ENCODE measurements at regions not wholly inside any gene's neighbourhood (a gene's known extent, or its start where the extent isn't known, plus 50 kb on each side); places are given as distances from the start of the nearest gene placed in this dataset.

DNA sequence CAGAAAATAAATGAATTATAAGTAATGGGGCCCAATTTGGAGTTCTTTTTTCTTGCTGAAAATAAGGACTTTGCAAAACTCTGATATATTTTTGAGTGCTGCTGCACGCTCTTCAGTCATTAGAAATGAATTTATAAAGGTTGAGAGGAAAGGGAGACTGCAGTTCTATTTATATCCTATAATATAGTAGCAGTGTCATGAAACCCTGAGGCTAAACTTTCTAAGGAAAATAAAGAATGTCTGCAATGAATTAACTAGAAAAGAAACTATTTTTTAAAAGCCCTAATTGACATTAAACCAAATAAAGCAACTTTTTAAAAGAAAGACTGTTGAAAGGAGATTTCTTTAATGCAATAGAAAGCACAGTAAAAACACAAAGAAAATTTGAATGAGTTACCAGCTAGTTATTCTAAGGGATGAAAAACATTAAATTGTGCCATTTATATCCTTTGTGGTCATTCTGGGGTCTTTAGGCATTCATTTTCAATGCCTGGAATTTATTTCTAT is 1072.8 kb upstream of the TMEFF2 start:
- Histone ChIP-seq H3K36me3 (no peaks in the 10 kb centered on the region), H3K27me3 (replicated peaks; ENCODE audit: insufficient read depth) (no peaks in the 10 kb centered on the region), H3K9me3 (no peaks in the 10 kb centered on the region), H3K4me3 (no peak overlapping the region), H3K4me1 (ENCODE audit: control insufficient read depth in 1 of 2, low read depth in 2 of 2) (no peaks in the 10 kb centered on the region), H3K27ac (no peak overlapping the region)
- ATAC-seq (ENCODE audit: insufficient number of reproducible peaks, low FRiP score, low read depth): no peak
- TF ChIP-seq, protein P1, sequence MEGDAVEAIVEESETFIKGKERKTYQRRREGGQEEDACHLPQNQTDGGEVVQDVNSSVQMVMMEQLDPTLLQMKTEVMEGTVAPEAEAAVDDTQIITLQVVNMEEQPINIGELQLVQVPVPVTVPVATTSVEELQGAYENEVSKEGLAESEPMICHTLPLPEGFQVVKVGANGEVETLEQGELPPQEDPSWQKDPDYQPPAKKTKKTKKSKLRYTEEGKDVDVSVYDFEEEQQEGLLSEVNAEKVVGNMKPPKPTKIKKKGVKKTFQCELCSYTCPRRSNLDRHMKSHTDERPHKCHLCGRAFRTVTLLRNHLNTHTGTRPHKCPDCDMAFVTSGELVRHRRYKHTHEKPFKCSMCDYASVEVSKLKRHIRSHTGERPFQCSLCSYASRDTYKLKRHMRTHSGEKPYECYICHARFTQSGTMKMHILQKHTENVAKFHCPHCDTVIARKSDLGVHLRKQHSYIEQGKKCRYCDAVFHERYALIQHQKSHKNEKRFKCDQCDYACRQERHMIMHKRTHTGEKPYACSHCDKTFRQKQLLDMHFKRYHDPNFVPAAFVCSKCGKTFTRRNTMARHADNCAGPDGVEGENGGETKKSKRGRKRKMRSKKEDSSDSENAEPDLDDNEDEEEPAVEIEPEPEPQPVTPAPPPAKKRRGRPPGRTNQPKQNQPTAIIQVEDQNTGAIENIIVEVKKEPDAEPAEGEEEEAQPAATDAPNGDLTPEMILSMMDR (IDR thresholded peaks at IDR 0.05): no peak
- no peak for DNase-seq (ENCODE audit: low spot score)

DNA sequence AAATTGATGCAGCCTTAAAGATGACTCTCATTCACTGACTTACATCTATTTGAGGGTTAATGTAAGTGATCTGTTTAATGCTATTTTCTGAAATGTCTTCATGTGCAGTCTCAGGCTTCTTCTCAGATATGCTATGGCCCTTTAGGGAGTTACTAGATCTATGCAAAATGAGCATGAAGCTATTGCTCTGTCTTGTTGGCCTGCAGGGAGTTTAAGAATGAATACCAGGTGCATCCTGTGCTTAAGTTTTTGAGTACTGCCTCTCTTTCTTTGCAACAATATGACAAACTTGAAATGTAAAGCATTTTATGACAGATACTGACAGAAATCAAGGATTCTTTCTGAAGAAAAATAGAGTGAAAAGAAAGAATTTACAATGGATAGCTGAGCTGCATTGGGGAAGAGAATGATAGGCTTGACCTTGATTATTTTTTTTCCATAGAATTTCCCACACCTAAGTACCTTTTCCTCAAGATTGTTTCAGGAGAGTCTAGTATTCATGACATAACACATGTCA is 1058.3 kb upstream of the TMEFF2 start:
- no peak overlapping the region for H3K27ac ChIP-seq
- no peak for ATAC-seq (ENCODE audit: insufficient number of reproducible peaks, low FRiP score, low read depth)

DNA sequence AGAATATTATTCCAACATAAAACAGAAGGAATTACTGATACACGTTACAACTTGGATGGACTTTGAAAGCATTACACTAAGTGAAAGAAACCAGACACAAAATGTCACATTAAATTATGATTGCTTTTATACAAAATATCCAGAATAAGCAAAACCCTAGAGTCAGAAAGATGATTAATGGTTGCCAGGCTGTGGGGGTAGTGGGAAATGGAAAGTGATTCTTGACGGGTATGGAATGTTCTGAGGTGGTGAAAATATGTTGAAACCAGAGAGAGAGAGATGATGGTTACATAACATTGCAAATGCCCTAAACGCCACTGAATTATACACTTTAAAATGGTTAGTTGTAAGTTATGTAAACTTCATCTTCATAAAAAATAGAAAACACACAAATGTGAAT is 1057.2 kb upstream of the TMEFF2 start:
- no peaks in the 10 kb centered on the region for H3K4me1 ChIP-seq (ENCODE audit: control insufficient read depth in 1 of 2, low read depth in 2 of 2)
- ATAC-seq (ENCODE audit: insufficient number of reproducible peaks, low FRiP score, low read depth) (no peak), DNase-seq (ENCODE audit: low spot score) (no peak)

More for the DNA sequence above, 1058.3 kb upstream of the TMEFF2 start:
- no peaks in the 10 kb centered on the region for H3K36me3 ChIP-seq
- H3K9me3 ChIP-seq: no peaks in the 10 kb centered on the region
- no peaks in the 10 kb centered on the region for H3K4me1 ChIP-seq (ENCODE audit: control insufficient read depth in 1 of 2, low read depth in 2 of 2)
- DNase-seq (ENCODE audit: low spot score): no peak
- H3K27me3 ChIP-seq (replicated peaks; ENCODE audit: insufficient read depth): no peaks in the 10 kb centered on the region
- no peak overlapping the region for H3K4me3 ChIP-seq
- TF ChIP-seq, protein P1 (IDR thresholded peaks at IDR 0.05): no peak

DNA sequence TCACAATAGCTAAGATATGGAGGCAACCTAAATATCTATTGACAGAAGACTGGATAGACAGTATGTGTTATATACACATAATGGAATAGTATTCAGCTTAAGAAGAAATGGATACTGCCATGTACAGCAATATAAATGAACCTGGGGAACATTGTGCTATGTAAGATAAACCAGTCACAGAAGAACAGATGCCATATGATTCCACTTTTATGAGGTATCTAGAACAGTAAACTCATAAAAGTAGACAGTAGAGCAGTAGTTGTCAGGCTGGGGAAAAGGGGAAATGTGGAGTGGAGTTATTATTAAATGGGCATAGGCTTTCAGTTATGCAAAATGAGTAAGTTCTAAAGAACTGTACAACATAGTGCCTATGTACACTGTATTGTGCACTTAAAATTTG is 1055.7 kb upstream of the TMEFF2 start:
- DNase-seq (ENCODE audit: low spot score): no peak
- no peak for ATAC-seq (ENCODE audit: insufficient number of reproducible peaks, low FRiP score, low read depth)
- Histone ChIP-seq H3K4me1 (ENCODE audit: control insufficient read depth in 1 of 2, low read depth in 2 of 2) (no peaks in the 10 kb centered on the region), H3K9me3 (no peaks in the 10 kb centered on the region), H3K4me3 (no peak overlapping the region), H3K27me3 (replicated peaks; ENCODE audit: insufficient read depth) (no peaks in the 10 kb centered on the region), H3K36me3 (no peaks in the 10 kb centered on the region), H3K27ac (no peak overlapping the region)
- TF ChIP-seq, protein P1 (IDR thresholded peaks at IDR 0.05): no peak

More for the DNA sequence above, 1057.2 kb upstream of the TMEFF2 start:
- no peaks in the 10 kb centered on the region for H3K36me3 ChIP-seq
- no peaks in the 10 kb centered on the region for H3K9me3 ChIP-seq
- TF ChIP-seq, protein P1 (IDR thresholded peaks at IDR 0.05): no peak
- no peak overlapping the region for H3K27ac ChIP-seq
- H3K4me3 ChIP-seq: no peak overlapping the region
- H3K27me3 ChIP-seq (replicated peaks; ENCODE audit: insufficient read depth): no peaks in the 10 kb centered on the region

DNA sequence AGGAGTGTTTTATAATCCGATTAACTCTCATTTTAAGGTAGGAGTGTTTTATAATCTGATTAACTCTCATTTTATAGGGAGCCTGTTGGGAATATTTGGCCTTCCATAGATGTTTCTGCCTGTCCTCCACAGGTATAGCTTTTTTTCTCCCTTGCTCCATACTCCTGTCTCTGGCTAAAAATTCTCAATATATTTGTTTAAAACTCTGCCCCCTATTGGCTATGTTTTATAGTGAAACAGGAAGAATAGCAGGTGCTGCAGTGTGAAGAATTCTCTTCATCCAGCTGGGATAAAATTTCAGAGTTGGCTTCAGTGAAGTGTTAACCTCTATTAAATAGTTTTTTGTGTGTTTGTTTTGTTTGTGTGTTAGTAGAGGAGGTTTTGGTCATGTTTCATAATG is 1046.0 kb upstream of the TMEFF2 start:
- H3K27ac ChIP-seq: no peak overlapping the region
- H3K4me1 ChIP-seq (ENCODE audit: control insufficient read depth in 1 of 2, low read depth in 2 of 2): no peaks in the 10 kb centered on the region
- no peaks in the 10 kb centered on the region for H3K9me3 ChIP-seq
- no peak overlapping the region for H3K4me3 ChIP-seq
- TF ChIP-seq, protein P1 (IDR thresholded peaks at IDR 0.05): no peak
- ATAC-seq (ENCODE audit: insufficient number of reproducible peaks, low FRiP score, low read depth): no peak
- no peak for DNase-seq (ENCODE audit: low spot score)
- H3K36me3 ChIP-seq: no peaks in the 10 kb centered on the region
- no peaks in the 10 kb centered on the region for H3K27me3 ChIP-seq (replicated peaks; ENCODE audit: insufficient read depth)

Measured in thoracic aorta (tissue), 2 donors.